ENCODE measurements at regions not wholly inside any gene's neighbourhood (a gene's known extent, or its start where the extent isn't known, plus 50 kb on each side); places are given as distances from the start of the nearest gene placed in this dataset.
A peak's percentile ranks its signal among the peaks of the same experiment; 100 is the strongest.

DNA sequence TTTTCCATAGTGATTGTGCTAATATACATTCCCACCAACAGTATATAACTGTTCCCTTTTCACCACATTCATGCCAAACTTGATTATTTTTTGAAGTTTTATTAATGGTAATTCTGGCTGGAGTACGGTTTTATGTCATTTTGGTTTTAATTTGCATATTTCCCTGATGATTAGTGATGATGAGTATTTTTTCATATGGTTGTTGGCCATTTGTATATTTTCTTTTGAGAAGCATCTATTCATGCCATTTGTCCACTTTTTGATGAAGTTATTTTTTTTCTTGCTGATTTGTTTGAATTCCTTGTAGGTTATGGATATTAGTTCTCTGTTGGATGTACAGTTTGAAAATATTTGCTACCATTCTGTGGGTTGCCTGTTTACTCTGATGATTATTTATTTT, 484.4 kb upstream of the SPRY2 start:
- no peak overlapping the region for H3K27ac ChIP-seq
- no peaks in the 10 kb centered on the region for H3K4me1 ChIP-seq
- TF ChIP-seq POLR2AphosphoS5 (IDR thresholded peaks at IDR 0.05), result no peak
- TF ChIP-seq POLR2A (IDR thresholded peaks at IDR 0.05), result no peak
- TF ChIP-seq EP300 (IDR thresholded peaks at IDR 0.05), result no peak
- TF ChIP-seq, protein P1, sequence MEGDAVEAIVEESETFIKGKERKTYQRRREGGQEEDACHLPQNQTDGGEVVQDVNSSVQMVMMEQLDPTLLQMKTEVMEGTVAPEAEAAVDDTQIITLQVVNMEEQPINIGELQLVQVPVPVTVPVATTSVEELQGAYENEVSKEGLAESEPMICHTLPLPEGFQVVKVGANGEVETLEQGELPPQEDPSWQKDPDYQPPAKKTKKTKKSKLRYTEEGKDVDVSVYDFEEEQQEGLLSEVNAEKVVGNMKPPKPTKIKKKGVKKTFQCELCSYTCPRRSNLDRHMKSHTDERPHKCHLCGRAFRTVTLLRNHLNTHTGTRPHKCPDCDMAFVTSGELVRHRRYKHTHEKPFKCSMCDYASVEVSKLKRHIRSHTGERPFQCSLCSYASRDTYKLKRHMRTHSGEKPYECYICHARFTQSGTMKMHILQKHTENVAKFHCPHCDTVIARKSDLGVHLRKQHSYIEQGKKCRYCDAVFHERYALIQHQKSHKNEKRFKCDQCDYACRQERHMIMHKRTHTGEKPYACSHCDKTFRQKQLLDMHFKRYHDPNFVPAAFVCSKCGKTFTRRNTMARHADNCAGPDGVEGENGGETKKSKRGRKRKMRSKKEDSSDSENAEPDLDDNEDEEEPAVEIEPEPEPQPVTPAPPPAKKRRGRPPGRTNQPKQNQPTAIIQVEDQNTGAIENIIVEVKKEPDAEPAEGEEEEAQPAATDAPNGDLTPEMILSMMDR (IDR thresholded peaks at IDR 0.05), result no peak
- no peaks in the 10 kb centered on the region for H3K27me3 ChIP-seq
- WGBS, 2 donors (ENCODE audit: low coverage in 1 of 2), result 100% methylated on average over 1 of the region's 1 CpG; no CpG with 5 or more reads in 1 of the 2 donors
- ATAC-seq, result no peak
- H3K9me3 ChIP-seq, result peaks cover 0 to 23% (median 0%) of the 10 kb centered on the region in 3 donors
- no peaks in the 10 kb centered on the region for H3K36me3 ChIP-seq
- no peak overlapping the region for H3K4me3 ChIP-seq

DNA sequence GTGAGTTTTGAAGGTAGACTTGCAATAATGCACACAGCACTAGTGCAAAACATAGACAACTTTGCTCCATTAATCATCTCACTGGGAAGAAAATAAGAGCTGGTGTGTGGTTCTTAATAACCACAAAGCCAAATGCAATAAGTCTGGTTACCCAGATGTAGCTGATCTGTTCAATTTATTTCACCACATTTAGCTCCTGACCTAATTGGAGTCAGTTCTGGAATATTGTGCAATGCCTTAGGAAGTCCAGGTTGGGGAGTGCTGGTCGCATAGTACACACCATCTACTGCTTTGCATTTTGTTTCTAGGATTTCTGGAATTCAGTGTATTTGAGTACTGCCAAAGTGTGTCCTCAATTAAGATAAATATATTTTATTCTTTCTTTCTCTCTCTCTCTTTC, 483.3 kb upstream of the SPRY2 start:
- TF ChIP-seq POLR2AphosphoS5 (IDR thresholded peaks at IDR 0.05) (peak; percentile 28), POLR2A (IDR thresholded peaks at IDR 0.05) (no peak)
- 54 to 69% methylated on average over 1 of the region's 1 CpG for WGBS, 2 donors (ENCODE audit: low coverage in 1 of 2)
- Histone ChIP-seq H3K27me3 (no peaks in the 10 kb centered on the region), H3K27ac (peak overlapping the region in 2 of 4 donors; percentile 5 to 14), H3K4me3 (no peak overlapping the region), H3K4me1 (no peaks in the 10 kb centered on the region), H3K36me3 (no peaks in the 10 kb centered on the region), H3K9me3 (peaks cover 0 to 16% (median 0%) of the 10 kb centered on the region in 3 donors)
- ATAC-seq, result peak; percentile 91

DNA sequence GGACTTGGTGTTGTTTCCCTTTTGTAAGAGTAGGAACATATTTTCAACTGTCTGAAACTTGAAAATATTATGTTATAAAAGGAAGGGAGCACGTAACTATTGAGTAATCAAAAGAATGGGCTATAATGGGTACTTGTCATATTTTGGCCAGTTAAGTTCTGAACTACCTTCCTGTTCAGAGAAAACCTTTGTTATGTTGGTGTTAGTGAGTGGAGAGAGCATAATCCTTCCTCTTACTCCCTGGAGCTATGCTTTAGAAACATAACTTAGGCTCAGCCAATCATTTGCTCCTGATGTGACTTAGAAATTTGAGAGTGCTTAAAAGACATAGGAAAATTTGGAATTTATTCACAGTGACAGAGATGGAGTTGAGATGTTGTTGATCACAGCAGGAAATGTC, 482.5 kb upstream of the SPRY2 start:
- peaks cover 0 to 9% (median 0%) of the 10 kb centered on the region in 3 donors for H3K9me3 ChIP-seq

DNA sequence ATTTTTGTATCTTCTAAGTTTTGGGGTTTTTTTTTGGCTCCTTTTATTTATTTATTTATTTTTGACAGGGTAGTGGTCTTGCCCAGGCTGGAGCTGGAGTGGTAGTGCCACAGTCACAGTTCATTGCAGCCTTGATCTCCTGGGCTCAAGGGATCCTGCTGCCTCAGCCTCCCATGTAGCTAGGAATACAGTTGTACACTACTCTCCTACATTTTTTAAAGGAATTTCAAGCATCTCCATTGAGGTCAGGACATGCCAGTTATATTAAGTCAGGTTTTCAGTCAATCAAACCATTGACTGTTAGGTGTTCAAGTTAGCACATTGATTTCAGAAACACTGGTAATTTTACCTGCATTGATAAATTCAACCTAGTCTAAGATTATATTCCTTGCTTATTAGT, 480.5 kb upstream of the SPRY2 start:
- Histone ChIP-seq H3K27ac (no peak overlapping the region), H3K4me1 (no peaks in the 10 kb centered on the region), H3K4me3 (no peak overlapping the region), H3K9me3 (no peaks in the 10 kb centered on the region), H3K27me3 (no peaks in the 10 kb centered on the region), H3K36me3 (no peaks in the 10 kb centered on the region)
- ATAC-seq, result no peak
- no peak for TF ChIP-seq EP300 (IDR thresholded peaks at IDR 0.05)
- TF ChIP-seq POLR2AphosphoS5 (IDR thresholded peaks at IDR 0.05), result no peak
- TF ChIP-seq, protein P1 (IDR thresholded peaks at IDR 0.05), result no peak
- TF ChIP-seq POLR2A (IDR thresholded peaks at IDR 0.05), result no peak

More for the DNA sequence above, 482.5 kb upstream of the SPRY2 start:
- Histone ChIP-seq H3K27ac (peak overlapping the region in 3 of 4 donors; percentile 5 to 23 (median 5)), H3K36me3 (no peaks in the 10 kb centered on the region), H3K27me3 (no peaks in the 10 kb centered on the region), H3K4me3 (no peak overlapping the region), H3K4me1 (no peaks in the 10 kb centered on the region)
- TF ChIP-seq POLR2AphosphoS5 (IDR thresholded peaks at IDR 0.05) (no peak), POLR2A (IDR thresholded peaks at IDR 0.05) (no peak), EP300 (IDR thresholded peaks at IDR 0.05) (no peak)
- TF ChIP-seq, protein P1 (IDR thresholded peaks at IDR 0.05), result no peak
- peak; percentile 31 for ATAC-seq
- WGBS, 2 donors (ENCODE audit: low coverage in 1 of 2), result 7 to 15% methylated on average over 1 of the region's 1 CpG

DNA sequence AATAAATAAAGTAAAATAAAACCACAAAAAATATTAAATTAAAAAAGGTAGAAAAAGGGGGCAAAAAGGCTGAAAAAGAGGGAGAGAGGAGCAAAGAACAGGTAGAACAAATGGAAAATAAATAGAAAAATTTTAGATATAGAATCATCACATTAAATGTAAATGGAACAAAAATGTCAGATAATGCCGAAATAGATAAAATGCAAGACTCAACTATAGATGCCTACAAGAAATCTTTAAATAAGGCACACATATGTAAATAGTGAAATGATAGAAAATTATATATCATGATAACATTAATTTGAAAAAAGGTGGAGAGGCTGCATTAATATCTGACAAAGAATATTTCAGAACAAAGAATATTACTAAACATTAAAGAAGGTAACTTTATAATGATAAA, 477.1 kb upstream of the SPRY2 start:
- ATAC-seq, result no peak
- no peaks in the 10 kb centered on the region for H3K9me3 ChIP-seq
- no peaks in the 10 kb centered on the region for H3K27me3 ChIP-seq
- H3K4me1 ChIP-seq, result no peaks in the 10 kb centered on the region
- TF ChIP-seq, protein P1 (IDR thresholded peaks at IDR 0.05), result no peak
- TF ChIP-seq POLR2AphosphoS5 (IDR thresholded peaks at IDR 0.05) (no peak), POLR2A (IDR thresholded peaks at IDR 0.05) (no peak), EP300 (IDR thresholded peaks at IDR 0.05) (no peak)
- H3K36me3 ChIP-seq, result no peaks in the 10 kb centered on the region
- H3K4me3 ChIP-seq, result no peak overlapping the region
- H3K27ac ChIP-seq, result no peak overlapping the region
- 79 to 88% methylated on average over 1 of the region's 1 CpG for WGBS, 2 donors (ENCODE audit: low coverage in 1 of 2)

Measured in gastroesophageal sphincter (tissue), 4 donors.